ENCODE measurements at regions not wholly inside any gene's neighbourhood (a gene's known extent, or its start where the extent isn't known, plus 50 kb on each side); places are given as distances from the start of the nearest gene placed in this dataset.

DNA sequence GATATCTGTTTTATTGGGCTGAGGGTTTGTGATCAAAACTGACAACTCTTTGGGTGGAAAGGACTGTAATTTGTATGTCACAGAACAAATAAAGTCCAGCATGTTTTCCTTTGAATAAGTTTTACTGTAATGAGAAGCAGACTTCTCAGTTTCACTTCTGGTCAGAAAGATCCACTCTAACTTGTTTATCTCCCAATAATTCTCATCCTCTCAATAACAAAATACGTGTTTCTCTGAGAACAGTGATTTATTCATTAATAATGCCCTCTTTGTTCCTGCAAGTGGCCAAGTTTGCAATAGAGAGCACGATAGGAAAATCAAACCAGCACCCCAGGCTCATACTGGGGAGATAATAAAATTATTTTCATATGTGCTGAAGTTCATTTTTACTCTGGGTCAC lies 190.6 kb downstream of the CNTN3 start:
- TF ChIP-seq, protein P1, sequence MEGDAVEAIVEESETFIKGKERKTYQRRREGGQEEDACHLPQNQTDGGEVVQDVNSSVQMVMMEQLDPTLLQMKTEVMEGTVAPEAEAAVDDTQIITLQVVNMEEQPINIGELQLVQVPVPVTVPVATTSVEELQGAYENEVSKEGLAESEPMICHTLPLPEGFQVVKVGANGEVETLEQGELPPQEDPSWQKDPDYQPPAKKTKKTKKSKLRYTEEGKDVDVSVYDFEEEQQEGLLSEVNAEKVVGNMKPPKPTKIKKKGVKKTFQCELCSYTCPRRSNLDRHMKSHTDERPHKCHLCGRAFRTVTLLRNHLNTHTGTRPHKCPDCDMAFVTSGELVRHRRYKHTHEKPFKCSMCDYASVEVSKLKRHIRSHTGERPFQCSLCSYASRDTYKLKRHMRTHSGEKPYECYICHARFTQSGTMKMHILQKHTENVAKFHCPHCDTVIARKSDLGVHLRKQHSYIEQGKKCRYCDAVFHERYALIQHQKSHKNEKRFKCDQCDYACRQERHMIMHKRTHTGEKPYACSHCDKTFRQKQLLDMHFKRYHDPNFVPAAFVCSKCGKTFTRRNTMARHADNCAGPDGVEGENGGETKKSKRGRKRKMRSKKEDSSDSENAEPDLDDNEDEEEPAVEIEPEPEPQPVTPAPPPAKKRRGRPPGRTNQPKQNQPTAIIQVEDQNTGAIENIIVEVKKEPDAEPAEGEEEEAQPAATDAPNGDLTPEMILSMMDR (conservative IDR thresholded peaks at IDR 0.05; ENCODE audit: low read depth, low read length) = no peak
- TF ChIP-seq EZH2 (IDR thresholded peaks at IDR 0.05; ENCODE audit: borderline replicate concordance, low read depth, low read length, poor library complexity, severe bottlenecking) = no peak
